ENCODE measurements at regions not wholly inside any gene's neighbourhood (a gene's known extent, or its start where the extent isn't known, plus 50 kb on each side); places are given as distances from the start of the nearest gene placed in this dataset.
"Not testable (repeated sequence)": the region's sequence is repeated elsewhere in the genome, so short reads cannot be mapped to it uniquely, and the experiment has no call there.

DNA sequence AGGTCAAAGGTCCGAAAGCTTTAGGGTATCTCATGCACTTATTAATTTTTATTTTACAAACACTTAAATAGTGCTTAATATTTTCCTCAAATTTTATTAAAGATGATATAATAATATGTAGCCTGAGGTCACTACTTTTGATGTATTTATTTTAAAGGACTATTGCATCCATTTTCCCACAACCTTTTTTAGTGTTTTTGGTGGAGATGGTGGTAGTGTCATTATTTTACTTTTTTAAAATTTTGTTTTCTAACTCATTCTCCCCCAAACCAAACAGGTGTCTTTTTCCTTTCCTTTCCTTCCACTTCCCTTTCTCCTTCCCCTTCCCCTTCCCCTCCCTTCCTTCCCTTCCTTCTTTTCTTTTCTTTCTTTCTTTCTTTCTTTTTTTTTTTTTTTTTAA lies 328.6 kb downstream of the CYLC2 start:
- H3K4me3 ChIP-seq (ENCODE audit: low read length), result no peak overlapping the region
- TF ChIP-seq, protein P1, sequence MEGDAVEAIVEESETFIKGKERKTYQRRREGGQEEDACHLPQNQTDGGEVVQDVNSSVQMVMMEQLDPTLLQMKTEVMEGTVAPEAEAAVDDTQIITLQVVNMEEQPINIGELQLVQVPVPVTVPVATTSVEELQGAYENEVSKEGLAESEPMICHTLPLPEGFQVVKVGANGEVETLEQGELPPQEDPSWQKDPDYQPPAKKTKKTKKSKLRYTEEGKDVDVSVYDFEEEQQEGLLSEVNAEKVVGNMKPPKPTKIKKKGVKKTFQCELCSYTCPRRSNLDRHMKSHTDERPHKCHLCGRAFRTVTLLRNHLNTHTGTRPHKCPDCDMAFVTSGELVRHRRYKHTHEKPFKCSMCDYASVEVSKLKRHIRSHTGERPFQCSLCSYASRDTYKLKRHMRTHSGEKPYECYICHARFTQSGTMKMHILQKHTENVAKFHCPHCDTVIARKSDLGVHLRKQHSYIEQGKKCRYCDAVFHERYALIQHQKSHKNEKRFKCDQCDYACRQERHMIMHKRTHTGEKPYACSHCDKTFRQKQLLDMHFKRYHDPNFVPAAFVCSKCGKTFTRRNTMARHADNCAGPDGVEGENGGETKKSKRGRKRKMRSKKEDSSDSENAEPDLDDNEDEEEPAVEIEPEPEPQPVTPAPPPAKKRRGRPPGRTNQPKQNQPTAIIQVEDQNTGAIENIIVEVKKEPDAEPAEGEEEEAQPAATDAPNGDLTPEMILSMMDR (conservative IDR thresholded peaks at IDR 0.05; ENCODE audit: low read depth, low read length), result no peak
- DNase-seq (ENCODE audit: low read depth), result no peak

GRCh38 chr9:103335461-103335860 lies 340.3 kb downstream of the CYLC2 start:
- no peak for DNase-seq (ENCODE audit: low read depth)
- no peak overlapping the region for H3K4me3 ChIP-seq (ENCODE audit: low read length)
- TF ChIP-seq, protein P1 (conservative IDR thresholded peaks at IDR 0.05; ENCODE audit: low read depth, low read length), result no peak

- DNase-seq (ENCODE audit: low read depth), result no peak
- TF ChIP-seq, protein P1 (conservative IDR thresholded peaks at IDR 0.05; ENCODE audit: low read depth, low read length), result no peak
- no peak overlapping the region for H3K4me3 ChIP-seq (ENCODE audit: low read length)
Observed at GRCh38 chr9:103355000-103355399, 359.9 kb downstream of the CYLC2 start.

DNA sequence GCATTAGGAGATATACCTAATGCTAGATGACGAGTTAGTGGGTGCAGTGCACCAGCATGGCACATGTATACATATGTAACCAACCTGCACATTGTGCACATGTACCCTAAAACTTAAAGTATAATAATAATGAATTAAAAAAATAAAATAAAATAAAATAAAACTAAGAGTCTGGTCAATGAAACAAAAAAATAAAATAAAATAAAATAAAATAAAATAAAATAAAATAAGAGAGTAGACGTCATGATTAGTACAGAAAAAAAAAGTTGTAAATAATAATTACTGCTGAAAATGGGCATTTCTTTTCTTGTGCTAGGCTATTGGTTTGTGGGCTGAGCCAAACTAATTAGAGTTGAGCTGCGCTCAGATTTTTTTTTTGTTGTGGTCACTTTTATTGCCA lies 362.8 kb downstream of the CYLC2 start:
- DNase-seq (ENCODE audit: low read depth); H3K4me3 ChIP-seq (ENCODE audit: low read length): not testable (repeated sequence)

DNA sequence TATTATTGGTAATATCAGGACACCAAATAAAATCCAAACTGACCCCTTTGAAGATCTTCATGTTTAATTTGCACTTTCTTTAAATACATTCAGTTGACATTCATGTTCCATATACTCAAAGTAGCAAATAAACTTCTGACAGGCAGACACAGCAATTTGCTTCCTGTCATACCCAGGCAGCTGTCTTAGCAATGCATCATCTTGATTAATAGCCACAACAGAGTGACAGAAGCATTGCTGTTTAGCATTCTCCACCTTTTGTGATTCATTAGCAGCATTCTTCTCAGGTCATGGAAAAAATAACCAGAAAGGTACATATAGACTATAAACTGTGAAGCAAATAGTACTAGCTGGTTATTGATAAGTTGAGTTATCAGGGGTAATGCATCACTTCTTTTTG lies 366.8 kb downstream of the CYLC2 start:
- TF ChIP-seq, protein P1 (conservative IDR thresholded peaks at IDR 0.05; ENCODE audit: low read depth, low read length), result no peak
- no peak for DNase-seq (ENCODE audit: low read depth)
- no peak overlapping the region for H3K4me3 ChIP-seq (ENCODE audit: low read length)

DNA sequence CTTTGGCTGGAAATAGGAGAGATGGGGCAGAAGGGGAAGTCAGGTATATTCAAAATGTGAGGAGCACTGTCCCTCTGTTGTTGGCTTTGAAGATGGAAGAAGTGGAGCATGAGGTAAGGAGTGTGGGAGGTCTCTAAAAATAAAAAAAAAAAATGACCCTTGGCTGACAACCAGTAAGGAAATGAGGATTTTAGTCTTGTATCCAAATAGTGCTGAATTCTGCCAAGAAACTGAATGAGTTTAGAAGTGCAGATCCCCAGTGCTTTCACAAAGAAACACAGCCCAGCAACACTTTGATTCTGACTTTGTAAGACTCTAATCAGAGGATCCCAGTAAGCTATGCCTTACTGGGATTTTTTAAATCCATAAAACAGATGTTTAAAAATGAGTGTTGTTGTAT lies 367.9 kb downstream of the CYLC2 start:
- DNase-seq (ENCODE audit: low read depth), result no peak
- H3K4me3 ChIP-seq (ENCODE audit: low read length), result no peak overlapping the region
- TF ChIP-seq, protein P1 (conservative IDR thresholded peaks at IDR 0.05; ENCODE audit: low read depth, low read length), result no peak

DNA sequence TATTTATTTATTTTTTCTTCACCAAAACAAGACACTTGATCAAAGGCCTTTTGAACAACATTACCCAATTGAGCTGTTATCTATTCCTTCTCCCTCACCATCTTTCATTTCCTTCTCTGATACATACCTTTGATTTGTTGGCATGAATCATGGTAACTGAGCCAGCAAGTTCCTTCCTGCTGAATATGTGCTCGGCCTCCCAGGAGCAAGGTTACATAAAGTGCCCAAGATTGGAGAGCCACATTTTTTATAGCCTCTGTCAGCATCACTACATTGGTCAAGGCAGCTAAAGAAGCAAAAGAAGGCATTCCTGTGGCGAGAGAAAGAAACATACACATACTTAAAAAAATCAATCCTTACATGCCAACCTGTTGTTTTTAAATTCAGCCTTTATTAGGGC lies 369.6 kb downstream of the CYLC2 start:
- TF ChIP-seq, protein P1 (conservative IDR thresholded peaks at IDR 0.05; ENCODE audit: low read depth, low read length), result no peak
- DNase-seq (ENCODE audit: low read depth), result peak; percentile 66
- no peak overlapping the region for H3K4me3 ChIP-seq (ENCODE audit: low read length)

DNA sequence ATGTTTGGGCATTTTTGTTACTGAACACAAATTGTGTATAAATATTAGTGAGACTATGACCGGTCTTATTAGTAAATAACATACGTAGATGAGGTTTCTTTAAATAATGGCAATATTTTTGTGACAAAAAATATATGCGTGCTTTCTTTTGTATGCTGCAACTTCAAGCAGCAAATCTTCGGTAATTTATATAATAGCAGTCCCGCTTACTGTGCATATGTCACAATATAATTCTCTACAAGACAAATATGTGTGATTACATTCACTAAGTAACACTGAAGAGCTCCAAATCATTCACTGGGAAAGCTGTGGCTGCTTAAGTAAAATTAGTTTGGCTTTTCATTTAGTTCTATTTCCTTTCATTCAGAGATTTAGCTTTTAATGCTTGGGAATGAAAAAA lies 376.0 kb downstream of the CYLC2 start:
- no peak overlapping the region for H3K4me3 ChIP-seq (ENCODE audit: low read length)
- TF ChIP-seq, protein P1 (conservative IDR thresholded peaks at IDR 0.05; ENCODE audit: low read depth, low read length), result no peak
- DNase-seq (ENCODE audit: low read depth), result no peak

All from retinal pigment epithelial cell (primary cell).